Occipital lobe (tissue), 1 donor: ENCODE measurements at regions not wholly inside any gene's neighbourhood (a gene's known extent, or its start where the extent isn't known, plus 50 kb on each side); places are given as distances from the start of the nearest gene placed in this dataset.
"Not testable (repeated sequence)": the region's sequence is repeated elsewhere in the genome, so short reads cannot be mapped to it uniquely, and the experiment has no call there.

Experiments used
- DNase-seq: peaks from one replicate; lab custom pipeline; 2025; lab: John Stamatoyannopoulos, UW

GRCh38 chr5:106262395-106262794, 1408.3 kb downstream of the EFNA5 start:
- no peak for DNase-seq

GRCh38 chr5:106259431-106260090, 1411.2 kb downstream of the EFNA5 start:
- not testable (repeated sequence) for DNase-seq

GRCh38 chr5:106258591-106259125, 1412.1 kb downstream of the EFNA5 start:
- no peak for DNase-seq

GRCh38 chr5:106254784-106255183, 1416.0 kb downstream of the EFNA5 start:
- DNase-seq, result no peak

- DNase-seq, result not testable (repeated sequence)
Measured at GRCh38 chr5:106246044-106246745, 1424.5 kb downstream of the EFNA5 start.

- DNase-seq, result no peak
Measured at GRCh38 chr5:106241409-106241808, 1429.3 kb downstream of the EFNA5 start.

- no peak for DNase-seq
Measured at GRCh38 chr5:106205916-106206571, 1464.7 kb downstream of the EFNA5 start.

GRCh38 chr5:106202035-106202434, 1468.7 kb downstream of the EFNA5 start:
- no peak for DNase-seq

- no peak for DNase-seq
Measured at GRCh38 chr5:106200971-106201370, 1469.8 kb downstream of the EFNA5 start.

- no peak for DNase-seq
Measured at GRCh38 chr5:106195679-106196474, 1474.9 kb downstream of the EFNA5 start.

GRCh38 chr5:106189121-106189809, 1481.5 kb downstream of the EFNA5 start:
- DNase-seq, result no peak

- no peak for DNase-seq
Measured at GRCh38 chr5:106185661-106186081, 1485.1 kb downstream of the EFNA5 start.

- DNase-seq, result no peak
Measured at GRCh38 chr5:106174903-106175302, 1495.8 kb downstream of the EFNA5 start.

GRCh38 chr5:106172681-106173532, 1497.8 kb downstream of the EFNA5 start:
- DNase-seq, result no peak

- no peak for DNase-seq
Measured at GRCh38 chr5:106171708-106172107, 1499.0 kb downstream of the EFNA5 start.

GRCh38 chr5:106171132-106171531, 1499.6 kb downstream of the EFNA5 start:
- no peak for DNase-seq

- DNase-seq, result no peak
Measured at GRCh38 chr5:106167766-106168165, 1503.0 kb downstream of the EFNA5 start.

- DNase-seq, result no peak
Measured at GRCh38 chr5:106163233-106163632, 1507.5 kb downstream of the EFNA5 start.

- DNase-seq, result no peak
Measured at GRCh38 chr5:106159616-106160015, 1511.1 kb downstream of the EFNA5 start.

- DNase-seq, result no peak
Measured at GRCh38 chr5:106154280-106154716, 1516.4 kb downstream of the EFNA5 start.
